T-helper 2 cell treated with Interferon-gamma antibody and Interleukin-4, amounts not matched to agents 5 μg/mL and 100 μg/mL, for 36 hours (primary cell): ENCODE measurements at regions not wholly inside any gene's neighbourhood (a gene's known extent, or its start where the extent isn't known, plus 50 kb on each side); places are given as distances from the start of the nearest gene placed in this dataset.

ENCODE experiments used
- DNase-seq: peaks from one replicate; pipeline ENCODE4 v3.0.0; 2021; ENCODE audit warnings: low spot score
- H3K27ac Mint-ChIP-seq: one replicate; pipeline ENCODE4 v1.8.0; 2021; ENCODE audit warnings: mild to moderate bottlenecking, mixed read lengths
- H3K27me3 Mint-ChIP-seq: one replicate; pipeline ENCODE4 v1.8.0; 2021; ENCODE audit warnings: low read depth, mixed read lengths
- H3K36me3 Mint-ChIP-seq: one replicate; pipeline ENCODE4 v1.8.0; 2021; ENCODE audit warnings: low read depth, mixed read lengths
- H3K4me1 Mint-ChIP-seq: one replicate; pipeline ENCODE4 v1.8.0; 2021; ENCODE audit warnings: low read depth, mixed read lengths
- H3K4me3 Mint-ChIP-seq: one replicate; pipeline ENCODE4 v1.8.0; 2022; ENCODE audit warnings: mild to moderate bottlenecking, moderate library complexity, mixed read lengths
- H3K9me3 Mint-ChIP-seq: one replicate; pipeline ENCODE4 v1.8.0; 2021; ENCODE audit warnings: mixed read lengths

- Mint-ChIP-seq H3K36me3 (no peaks in the 10 kb centered on the region), H3K27me3 (peaks cover 14% of the 10 kb centered on the region), H3K9me3 (no peaks in the 10 kb centered on the region), H3K27ac (no peak overlapping the region), H3K4me1 (no peaks in the 10 kb centered on the region), H3K4me3 (no peak overlapping the region)
- no peak for DNase-seq
Measured at GRCh38 chr6:53399027-53399344, 50.2 kb upstream of the ELOVL5 start.

GRCh38 chr6:53398247-53399026 is 49.7 kb upstream of the ELOVL5 start:
- no peaks in the 10 kb centered on the region for H3K4me1 Mint-ChIP-seq
- no peaks in the 10 kb centered on the region for H3K36me3 Mint-ChIP-seq
- no peak overlapping the region for H3K27ac Mint-ChIP-seq
- H3K4me3 Mint-ChIP-seq: no peak overlapping the region
- DNase-seq: no peak
- H3K27me3 Mint-ChIP-seq: peaks cover 11% of the 10 kb centered on the region
- H3K9me3 Mint-ChIP-seq: no peaks in the 10 kb centered on the region
